Muscle layer of colon (tissue), 2 donors: ENCODE measurements at regions not wholly inside any gene's neighbourhood (a gene's known extent, or its start where the extent isn't known, plus 50 kb on each side); places are given as distances from the start of the nearest gene placed in this dataset.

ENCODE experiments used
- H3K27ac ChIP-seq: one replicate; pipeline ENCODE4 v1.7.0; 2013; ENCODE audit warnings: low read depth, mild to moderate bottlenecking, low read length, moderate library complexity
- H3K27me3 ChIP-seq, 2 donors: one replicate each; pipeline ENCODE4 v1.7.0; 2013; ENCODE audit warnings: low read length in 2 of 2, mild to moderate bottlenecking in 2 of 2; ENCODE audit not compliant: insufficient read depth in 2 of 2, control insufficient read depth in 1 of 2
- H3K36me3 ChIP-seq: one replicate; pipeline ENCODE4 v1.7.0; 2013; ENCODE audit warnings: mild to moderate bottlenecking, low read length; ENCODE audit not compliant: insufficient read depth
- H3K4me1 ChIP-seq: one replicate; pipeline ENCODE4 v1.7.0; 2013; ENCODE audit warnings: mild to moderate bottlenecking, low read length; ENCODE audit not compliant: insufficient read depth
- H3K4me3 ChIP-seq, 2 donors: one replicate each; pipeline ENCODE4 v1.7.0; 2013; ENCODE audit warnings: low read length in 2 of 2, low read depth in 1 of 2, mild to moderate bottlenecking in 1 of 2, moderate library complexity in 1 of 2
- H3K9ac ChIP-seq: one replicate; pipeline ENCODE4 v1.7.0; 2013; ENCODE audit warnings: low read length
- H3K9me3 ChIP-seq: one replicate; pipeline ENCODE4 v1.7.0; 2013; ENCODE audit warnings: mild to moderate bottlenecking, low read length
- donor health status: abdominal sarcoma.
- donor health status: Adenocarcinoma of cecum.

DNA sequence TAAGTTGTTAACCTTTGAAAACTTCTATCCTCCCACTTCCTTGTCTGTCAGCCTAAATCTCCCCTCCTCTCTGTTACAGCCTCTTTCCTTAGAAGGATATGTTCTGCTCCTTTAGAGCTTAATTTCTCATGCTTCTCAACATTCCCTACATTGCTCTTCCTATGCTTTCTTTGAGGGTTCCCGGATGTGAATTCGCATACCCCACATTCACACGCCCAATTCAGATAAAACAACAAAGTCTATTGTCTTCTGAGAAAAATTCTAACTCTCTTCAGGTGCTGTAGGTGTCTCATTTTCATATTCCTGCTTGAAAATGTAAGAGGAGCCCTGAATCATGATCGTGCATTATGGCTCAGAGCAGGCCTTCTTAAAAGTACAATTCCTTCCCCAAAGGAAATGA is 171.8 kb upstream of the DPH6 start:
- Histone ChIP-seq H3K27ac (no peak overlapping the region), H3K9me3 (no peaks in the 10 kb centered on the region), H3K4me1 (no peaks in the 10 kb centered on the region), H3K36me3 (no peaks in the 10 kb centered on the region), H3K4me3 (no peak overlapping the region), H3K27me3 (no peaks in the 10 kb centered on the region), H3K9ac (no peak overlapping the region)

DNA sequence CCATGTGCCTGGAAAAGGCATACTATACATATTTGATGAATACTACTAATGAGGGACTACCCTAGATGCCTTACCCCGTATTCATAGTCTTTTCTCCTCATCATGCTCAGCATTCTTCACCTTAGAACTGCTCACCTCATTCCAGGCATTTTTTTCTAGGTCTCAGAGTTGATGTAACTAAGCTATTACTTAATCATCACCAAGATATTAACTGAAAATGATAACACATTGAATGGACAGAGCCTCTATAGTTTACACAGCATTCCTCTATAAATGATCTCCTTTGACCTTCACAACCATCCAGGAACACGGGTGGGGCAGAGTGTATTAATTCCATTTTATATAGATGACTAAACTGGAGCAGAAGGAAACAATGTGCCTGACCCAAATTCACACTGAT is 174.1 kb upstream of the DPH6 start:
- no peaks in the 10 kb centered on the region for H3K9me3 ChIP-seq
- no peaks in the 10 kb centered on the region for H3K4me1 ChIP-seq
- H3K27ac ChIP-seq: no peak overlapping the region
- H3K36me3 ChIP-seq: no peaks in the 10 kb centered on the region
- H3K27me3 ChIP-seq: no peaks in the 10 kb centered on the region
- H3K9ac ChIP-seq: no peak overlapping the region
- no peak overlapping the region for H3K4me3 ChIP-seq

DNA sequence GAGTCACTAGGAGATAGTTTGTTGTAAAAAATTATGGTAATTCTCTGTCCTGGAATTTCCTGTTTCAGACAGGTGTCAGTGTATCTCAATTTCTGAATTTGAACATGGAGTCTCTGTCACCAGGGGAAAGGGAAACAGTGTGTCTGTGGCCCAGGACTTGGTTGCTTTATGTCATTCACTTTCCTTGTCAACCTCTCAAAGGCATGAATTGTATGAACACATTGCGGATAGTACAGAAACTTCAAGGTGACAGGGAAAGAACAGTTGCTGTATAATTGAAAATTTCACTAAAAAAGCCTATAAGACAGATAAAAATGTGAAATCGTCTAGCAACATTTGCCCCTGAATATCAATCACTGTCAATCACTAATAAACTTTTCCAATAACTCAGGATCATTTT is 175.0 kb upstream of the DPH6 start:
- Histone ChIP-seq H3K27ac (no peak overlapping the region), H3K9me3 (no peaks in the 10 kb centered on the region), H3K4me3 (no peak overlapping the region), H3K36me3 (no peaks in the 10 kb centered on the region), H3K9ac (no peak overlapping the region), H3K4me1 (no peaks in the 10 kb centered on the region), H3K27me3 (no peaks in the 10 kb centered on the region)

DNA sequence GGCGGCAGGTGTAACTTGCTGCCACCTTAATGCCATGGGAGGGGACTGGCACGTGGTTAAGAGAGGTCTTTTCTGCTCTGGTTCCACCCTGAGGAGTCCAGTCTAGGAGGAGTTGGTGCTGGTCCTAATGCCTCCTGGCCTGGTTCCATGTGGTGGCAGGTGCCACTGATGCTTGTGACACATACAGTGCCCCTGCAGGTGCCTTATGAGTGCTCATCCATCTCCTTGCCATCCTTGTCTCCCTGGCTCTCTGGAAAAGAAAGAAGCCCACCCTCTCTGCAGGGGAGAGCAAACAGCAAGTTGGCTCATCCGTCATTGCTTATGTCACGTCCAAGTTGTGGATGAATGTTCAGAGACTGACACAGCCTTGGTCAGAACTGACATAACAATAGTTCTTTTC is 175.8 kb upstream of the DPH6 start:
- H3K4me1 ChIP-seq: no peaks in the 10 kb centered on the region
- H3K4me3 ChIP-seq: no peak overlapping the region
- H3K9me3 ChIP-seq: no peaks in the 10 kb centered on the region
- H3K36me3 ChIP-seq: no peaks in the 10 kb centered on the region
- H3K27me3 ChIP-seq: no peaks in the 10 kb centered on the region
- no peak overlapping the region for H3K9ac ChIP-seq
- H3K27ac ChIP-seq: no peak overlapping the region

DNA sequence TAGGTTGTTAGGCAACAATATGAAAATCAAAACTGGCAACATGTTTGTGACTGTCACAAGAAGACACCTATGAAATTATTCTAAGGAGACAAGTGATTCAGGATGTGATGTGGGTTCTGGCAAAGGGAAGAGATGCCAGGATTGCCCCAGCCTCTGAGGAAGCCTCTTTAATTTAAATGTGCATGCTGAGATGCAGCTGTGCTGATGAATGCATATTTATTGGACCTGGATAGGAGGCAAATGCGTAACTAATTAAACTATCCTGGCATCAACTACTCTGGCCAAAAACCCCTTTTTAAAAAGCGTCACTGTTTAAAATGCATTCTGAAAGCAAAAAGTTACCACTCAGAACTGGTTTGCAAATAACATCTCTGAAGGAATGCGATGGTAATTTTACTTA is 176.5 kb upstream of the DPH6 start:
- H3K9ac ChIP-seq: no peak overlapping the region
- no peak overlapping the region for H3K27ac ChIP-seq
- no peaks in the 10 kb centered on the region for H3K27me3 ChIP-seq
- H3K36me3 ChIP-seq: no peaks in the 10 kb centered on the region
- H3K9me3 ChIP-seq: no peaks in the 10 kb centered on the region
- no peaks in the 10 kb centered on the region for H3K4me1 ChIP-seq
- no peak overlapping the region for H3K4me3 ChIP-seq

DNA sequence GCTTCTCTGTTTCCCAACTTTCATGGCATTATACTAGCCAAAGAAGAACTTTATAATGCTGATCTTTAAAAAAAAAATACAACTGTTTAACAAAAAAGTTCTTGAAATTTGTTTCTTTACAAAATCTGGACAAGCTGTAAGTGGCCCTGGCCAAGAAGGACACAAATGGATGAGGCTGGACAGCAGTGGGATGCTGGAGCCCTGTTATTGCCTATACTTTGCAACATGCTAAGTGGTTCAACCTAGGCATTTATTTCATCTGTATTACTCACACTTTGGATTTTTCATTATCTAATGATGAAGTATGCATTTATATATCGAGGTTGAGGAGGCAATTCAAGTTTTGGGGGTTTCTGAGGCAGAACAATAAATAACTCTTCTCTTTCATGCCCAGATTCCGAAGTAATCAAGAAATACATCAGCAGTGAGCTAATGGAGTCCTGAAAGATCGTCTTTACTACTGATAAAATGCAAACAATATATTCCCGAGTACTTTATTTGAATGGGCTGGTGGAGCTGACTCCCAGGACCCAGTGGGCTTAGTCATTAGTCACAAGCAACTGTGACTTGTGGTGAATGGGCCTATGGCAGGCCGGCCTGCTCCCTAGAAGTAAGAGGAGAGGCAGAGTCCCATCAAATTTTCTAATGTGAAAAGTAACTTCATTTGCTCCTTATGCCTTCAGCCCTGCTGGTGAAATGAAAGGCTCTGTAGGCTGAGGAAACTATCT is 177.3 kb upstream of the DPH6 start:
- H3K9ac ChIP-seq: no peak overlapping the region
- no peaks in the 10 kb centered on the region for H3K4me1 ChIP-seq

DNA sequence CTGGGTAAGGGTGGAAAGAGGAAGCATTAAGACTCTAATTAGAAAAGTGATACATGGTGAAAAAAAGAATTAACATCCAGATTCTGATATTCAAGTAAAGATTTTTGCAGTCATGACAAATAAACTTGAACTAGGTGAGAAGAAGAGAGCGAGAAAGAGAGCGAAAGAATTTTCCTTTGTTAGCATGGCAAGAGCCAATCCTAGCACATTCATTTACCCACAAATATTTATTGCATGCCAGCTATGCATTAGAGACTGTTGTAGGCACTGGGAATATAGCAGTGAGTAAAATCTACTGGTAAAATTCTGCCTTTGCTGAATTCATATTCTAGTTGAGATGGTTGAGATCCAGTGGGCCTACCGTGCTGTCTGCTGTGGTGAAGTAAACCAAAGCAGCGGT is 177.9 kb upstream of the DPH6 start:
- H3K9me3 ChIP-seq: no peaks in the 10 kb centered on the region
- no peaks in the 10 kb centered on the region for H3K4me1 ChIP-seq
- no peaks in the 10 kb centered on the region for H3K27me3 ChIP-seq
- H3K27ac ChIP-seq: no peak overlapping the region
- H3K4me3 ChIP-seq: no peak overlapping the region
- H3K9ac ChIP-seq: no peak overlapping the region
- H3K36me3 ChIP-seq: no peaks in the 10 kb centered on the region

More for the DNA sequence above, 177.3 kb upstream of the DPH6 start:
- H3K27ac ChIP-seq: no peak overlapping the region
- no peaks in the 10 kb centered on the region for H3K36me3 ChIP-seq
- H3K27me3 ChIP-seq: no peaks in the 10 kb centered on the region
- no peaks in the 10 kb centered on the region for H3K9me3 ChIP-seq
- H3K4me3 ChIP-seq: no peak overlapping the region

DNA sequence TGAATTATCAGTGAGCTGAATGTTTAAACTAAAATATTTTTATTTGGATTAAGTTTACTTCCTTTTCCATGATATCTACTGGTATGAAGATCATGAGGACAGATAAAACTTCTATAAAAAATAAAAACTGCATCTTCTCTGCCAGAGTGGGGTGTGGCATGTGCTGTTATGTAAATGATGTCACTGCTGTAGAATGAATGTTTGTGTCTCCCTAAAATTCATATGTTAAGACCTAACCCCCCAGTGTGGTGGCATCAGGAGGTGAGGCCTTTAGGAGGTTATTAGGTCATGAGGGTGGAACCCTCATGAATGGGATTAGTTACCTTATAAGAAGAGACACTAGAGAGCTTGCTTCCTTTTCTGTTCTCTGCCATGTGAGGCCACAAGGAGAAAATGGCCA is 178.7 kb upstream of the DPH6 start:
- H3K27me3 ChIP-seq: no peaks in the 10 kb centered on the region
- no peak overlapping the region for H3K4me3 ChIP-seq
- no peaks in the 10 kb centered on the region for H3K4me1 ChIP-seq
- H3K9me3 ChIP-seq: no peaks in the 10 kb centered on the region
- H3K27ac ChIP-seq: no peak overlapping the region
- H3K36me3 ChIP-seq: no peaks in the 10 kb centered on the region
- H3K9ac ChIP-seq: no peak overlapping the region

DNA sequence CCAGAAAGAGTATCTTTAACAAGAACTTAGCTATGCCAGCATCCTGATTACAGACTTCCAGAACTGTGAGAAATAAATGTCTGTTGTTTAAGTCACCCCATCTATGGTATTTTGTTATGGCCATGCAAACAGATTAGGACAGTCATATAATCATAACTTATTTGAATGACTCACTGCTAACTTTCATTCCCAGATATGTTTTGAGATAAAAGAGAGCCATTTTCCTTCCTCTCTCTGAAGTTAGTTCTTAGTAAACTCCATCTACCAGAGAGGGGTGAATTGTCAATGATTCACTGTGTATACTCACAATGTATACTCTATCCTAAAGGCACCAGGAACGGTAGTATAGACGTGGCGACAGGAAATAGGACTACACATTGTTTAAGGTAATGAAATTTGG is 179.4 kb upstream of the DPH6 start:
- Histone ChIP-seq H3K27me3 (no peaks in the 10 kb centered on the region), H3K9me3 (no peaks in the 10 kb centered on the region), H3K4me3 (no peak overlapping the region), H3K4me1 (no peaks in the 10 kb centered on the region), H3K27ac (no peak overlapping the region), H3K36me3 (no peaks in the 10 kb centered on the region), H3K9ac (no peak overlapping the region)

DNA sequence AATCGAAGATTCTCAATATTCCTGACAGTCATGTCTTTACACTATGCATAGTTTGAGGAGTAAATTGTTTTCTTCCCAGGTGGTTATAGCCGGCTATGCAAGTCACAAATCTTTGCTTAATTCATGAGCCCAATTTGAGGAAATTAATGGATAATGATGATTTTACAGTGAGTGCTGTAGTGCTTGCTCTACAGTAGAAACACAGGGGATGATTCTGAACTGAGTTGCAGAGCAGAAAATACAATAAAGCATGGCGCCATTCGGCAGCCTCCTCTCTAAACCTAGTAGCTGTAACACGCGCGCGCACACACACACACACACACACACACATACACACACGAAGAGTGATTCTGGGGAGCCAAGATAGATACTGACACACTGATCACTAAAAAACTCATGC is 181.7 kb upstream of the DPH6 start:
- Histone ChIP-seq H3K27ac (no peak overlapping the region), H3K27me3 (no peaks in the 10 kb centered on the region), H3K9me3 (no peaks in the 10 kb centered on the region), H3K9ac (no peak overlapping the region), H3K36me3 (no peaks in the 10 kb centered on the region), H3K4me3 (no peak overlapping the region), H3K4me1 (no peaks in the 10 kb centered on the region)

DNA sequence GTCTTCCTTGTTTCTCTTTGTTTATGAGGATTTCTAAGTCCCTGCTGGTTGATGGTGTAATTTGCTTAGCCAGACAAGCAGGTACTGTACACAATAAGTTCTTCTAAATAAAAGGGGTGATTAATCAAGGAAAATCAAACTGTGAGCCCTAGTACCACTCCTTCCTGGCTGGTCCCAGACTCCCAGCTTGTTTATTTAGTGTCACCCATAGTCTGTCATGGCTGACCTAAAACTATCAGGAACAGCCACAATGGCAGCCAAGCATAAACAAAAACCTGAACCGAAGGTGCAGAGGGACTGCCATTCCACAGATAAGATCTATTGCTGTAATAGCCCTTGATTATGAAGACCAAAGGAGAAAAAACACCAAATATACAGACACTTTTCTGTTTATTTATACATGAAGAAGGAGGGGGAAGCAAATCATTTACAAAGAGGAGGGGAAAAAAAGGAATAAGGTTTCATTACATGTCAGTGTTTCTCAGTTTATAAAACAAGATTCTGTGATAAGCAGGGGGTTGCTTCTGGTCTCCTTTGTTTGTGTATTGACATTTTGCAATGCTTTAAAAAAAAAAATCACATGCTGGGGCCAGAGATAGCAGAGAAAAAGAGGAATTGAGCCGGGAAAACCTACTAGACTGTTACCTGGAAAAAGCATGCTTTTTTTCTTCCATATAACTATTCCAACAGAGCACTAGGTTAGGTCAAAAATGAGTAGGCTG is 182.4 kb upstream of the DPH6 start:
- H3K27ac ChIP-seq: no peak overlapping the region

DNA sequence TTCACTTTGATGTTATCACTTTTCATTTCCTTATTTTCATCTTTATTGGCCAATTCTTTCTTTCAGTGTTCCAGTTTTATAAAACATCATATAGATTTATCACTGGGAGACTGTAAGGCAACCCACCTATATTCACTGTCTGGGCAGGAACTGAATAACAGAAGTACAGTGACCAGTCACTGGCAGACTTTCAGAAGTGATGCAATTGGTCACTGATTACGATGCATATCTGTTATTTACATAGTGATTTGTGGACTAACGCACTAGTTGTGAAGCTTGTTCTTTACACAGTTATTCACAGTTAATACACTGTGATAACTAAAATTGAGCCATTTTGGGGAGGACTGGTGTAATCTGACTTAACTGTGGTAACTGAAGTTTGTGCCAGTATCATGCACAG is 190.2 kb upstream of the DPH6 start:
- H3K36me3 ChIP-seq: no peaks in the 10 kb centered on the region
- no peaks in the 10 kb centered on the region for H3K9me3 ChIP-seq
- H3K4me1 ChIP-seq: no peaks in the 10 kb centered on the region
- H3K9ac ChIP-seq: no peak overlapping the region
- no peak overlapping the region for H3K27ac ChIP-seq
- H3K27me3 ChIP-seq: no peaks in the 10 kb centered on the region
- no peak overlapping the region for H3K4me3 ChIP-seq

More for the DNA sequence above, 182.4 kb upstream of the DPH6 start:
- H3K9me3 ChIP-seq: no peaks in the 10 kb centered on the region
- H3K4me1 ChIP-seq: no peaks in the 10 kb centered on the region
- no peak overlapping the region for H3K4me3 ChIP-seq
- no peak overlapping the region for H3K9ac ChIP-seq
- H3K36me3 ChIP-seq: no peaks in the 10 kb centered on the region
- no peaks in the 10 kb centered on the region for H3K27me3 ChIP-seq
